LNCAP (cell line): ENCODE measurements at regions not wholly inside any gene's neighbourhood (a gene's known extent, or its start where the extent isn't known, plus 50 kb on each side); places are given as distances from the start of the nearest gene placed in this dataset.

Source experiments
- TF ChIP-seq, protein P1 (sequence below): fragments of 450-650 bp; IDR thresholded peaks from 2 replicates; pipeline ENCODE4 v1.5.1; 2017; ENCODE audit warnings: mild to moderate bottlenecking

DNA sequence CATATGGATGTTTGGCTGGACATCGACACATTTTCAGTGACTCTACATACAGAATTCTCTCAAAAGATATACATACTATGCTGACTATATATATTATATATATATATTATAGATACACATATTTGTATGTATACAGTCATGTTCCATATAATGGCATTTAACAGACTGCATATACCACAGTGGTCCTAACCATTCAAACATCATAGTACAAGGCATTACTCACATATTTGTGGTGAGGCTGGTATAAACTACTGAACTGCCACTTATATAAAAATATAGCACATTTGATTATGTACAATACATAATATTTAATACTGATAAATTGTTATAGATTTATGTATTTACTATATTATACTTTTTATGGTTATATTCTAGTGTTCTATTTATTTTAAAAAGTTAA is 168.5 kb downstream of the IL15 start:
- TF ChIP-seq, protein P1, sequence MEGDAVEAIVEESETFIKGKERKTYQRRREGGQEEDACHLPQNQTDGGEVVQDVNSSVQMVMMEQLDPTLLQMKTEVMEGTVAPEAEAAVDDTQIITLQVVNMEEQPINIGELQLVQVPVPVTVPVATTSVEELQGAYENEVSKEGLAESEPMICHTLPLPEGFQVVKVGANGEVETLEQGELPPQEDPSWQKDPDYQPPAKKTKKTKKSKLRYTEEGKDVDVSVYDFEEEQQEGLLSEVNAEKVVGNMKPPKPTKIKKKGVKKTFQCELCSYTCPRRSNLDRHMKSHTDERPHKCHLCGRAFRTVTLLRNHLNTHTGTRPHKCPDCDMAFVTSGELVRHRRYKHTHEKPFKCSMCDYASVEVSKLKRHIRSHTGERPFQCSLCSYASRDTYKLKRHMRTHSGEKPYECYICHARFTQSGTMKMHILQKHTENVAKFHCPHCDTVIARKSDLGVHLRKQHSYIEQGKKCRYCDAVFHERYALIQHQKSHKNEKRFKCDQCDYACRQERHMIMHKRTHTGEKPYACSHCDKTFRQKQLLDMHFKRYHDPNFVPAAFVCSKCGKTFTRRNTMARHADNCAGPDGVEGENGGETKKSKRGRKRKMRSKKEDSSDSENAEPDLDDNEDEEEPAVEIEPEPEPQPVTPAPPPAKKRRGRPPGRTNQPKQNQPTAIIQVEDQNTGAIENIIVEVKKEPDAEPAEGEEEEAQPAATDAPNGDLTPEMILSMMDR: no peak

DNA sequence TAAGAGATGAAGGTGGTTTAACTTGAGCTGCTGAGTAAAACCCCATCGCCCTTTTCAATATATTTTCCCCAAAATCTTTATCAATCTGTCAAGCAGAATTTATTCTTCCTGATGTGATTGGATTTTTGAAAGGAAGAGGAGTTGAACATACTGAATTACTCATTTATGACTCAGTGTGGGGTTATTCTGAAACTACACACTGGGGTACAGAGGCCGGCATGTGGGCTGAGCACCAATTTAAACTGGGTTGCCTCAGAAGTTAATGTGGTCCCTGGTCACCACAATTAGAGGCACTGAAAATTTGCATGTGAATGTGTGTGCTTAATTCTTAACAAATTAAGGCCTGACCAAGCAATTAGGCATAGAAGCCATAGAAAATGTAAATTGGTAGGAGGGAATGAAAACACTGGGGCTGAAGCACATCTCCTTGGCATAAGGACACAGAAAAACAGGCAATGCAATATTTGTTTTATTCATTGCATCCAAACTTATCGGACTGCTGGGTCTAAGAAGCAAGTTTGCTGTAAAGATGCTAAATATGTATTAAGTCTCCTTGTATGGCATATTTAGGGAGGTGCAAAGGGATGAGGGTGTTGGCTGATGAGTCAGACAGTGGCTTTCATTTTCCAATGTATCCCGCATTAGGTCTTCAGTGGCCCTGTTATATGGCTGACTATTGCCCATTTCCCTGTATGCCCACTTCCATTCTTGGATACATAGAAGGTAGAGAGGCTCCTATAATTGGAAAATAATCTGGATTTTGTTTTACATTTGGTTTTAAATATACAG is 170.9 kb downstream of the IL15 start:
- TF ChIP-seq, protein P1: no peak

DNA sequence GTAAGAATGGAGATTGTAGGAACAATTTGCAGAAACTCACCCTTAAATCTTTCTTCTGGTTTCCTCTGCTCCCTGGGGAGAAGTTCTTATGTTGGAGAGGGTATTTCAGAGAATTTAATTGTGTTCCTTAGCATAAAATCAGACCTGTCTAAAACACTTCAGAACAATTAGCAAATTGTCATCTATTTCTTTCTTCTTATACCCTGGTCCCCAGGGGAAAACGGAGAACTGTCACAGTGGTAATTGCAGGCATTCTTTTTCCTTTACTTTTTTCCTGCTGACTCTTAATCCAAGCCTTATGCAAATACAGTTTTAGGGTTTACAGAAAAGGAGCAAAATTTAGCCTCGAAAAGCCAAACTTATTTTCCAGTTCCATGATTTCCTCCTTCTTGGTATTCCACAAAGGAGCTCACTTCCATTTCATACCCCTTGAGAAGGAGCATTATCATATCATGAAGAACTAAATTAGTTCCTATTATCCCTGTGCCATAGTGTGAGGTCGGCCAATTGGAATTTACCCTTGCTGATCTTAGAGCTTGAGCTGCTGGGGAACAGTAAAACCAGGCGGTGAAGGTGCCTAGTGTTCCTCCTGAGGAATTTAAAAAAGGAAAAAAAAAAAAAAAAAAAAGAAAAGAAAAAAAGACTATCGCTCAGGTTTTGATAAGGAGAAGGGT is 173.8 kb downstream of the IL15 start:
- TF ChIP-seq, protein P1: no peak

GRCh38 chr4:141810712-141811375 is 174.5 kb downstream of the IL15 start:
- TF ChIP-seq, protein P1: no peak

GRCh38 chr4:141812158-141812557 is 175.8 kb downstream of the IL15 start:
- TF ChIP-seq, protein P1: no peak

GRCh38 chr4:141814499-141814898 is 178.1 kb downstream of the IL15 start:
- TF ChIP-seq, protein P1: no peak

- TF ChIP-seq, protein P1: no peak
Observed at GRCh38 chr4:141815646-141816045, 179.3 kb downstream of the IL15 start.
